ENCODE measurements at regions not wholly inside any gene's neighbourhood (a gene's known extent, or its start where the extent isn't known, plus 50 kb on each side); places are given as distances from the start of the nearest gene placed in this dataset.

DNA sequence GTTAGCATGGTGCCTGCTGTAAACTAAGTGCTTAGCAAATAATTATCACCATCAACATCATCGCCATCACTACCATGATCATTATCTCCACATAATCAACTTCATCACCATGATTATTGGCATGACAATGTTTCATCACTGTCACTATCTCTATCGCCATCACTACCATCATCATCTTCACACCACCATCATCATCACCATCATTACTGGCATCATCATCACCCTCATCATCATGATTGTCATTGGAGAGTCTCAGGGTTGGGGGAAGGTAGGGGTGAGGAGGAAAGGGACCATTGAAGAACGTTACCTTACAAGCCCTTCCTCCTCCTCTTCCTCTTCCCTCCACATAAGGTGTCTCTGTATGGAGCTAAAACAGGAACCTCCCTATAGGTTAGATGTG is 54.9 kb upstream of the GPR26 start:
- Histone ChIP-seq H3K4me3 (ENCODE audit: control insufficient read depth in 1 of 2, extremely low read depth in 1 of 2, low read length in 1 of 2) (no peak overlapping the region), H3K4me1 (ENCODE audit: control insufficient read depth in 1 of 2, extremely low read depth in 1 of 2, insufficient read depth in 2 of 2, low read length in 2 of 2) (no peaks in the 10 kb centered on the region), H3K27ac (ENCODE audit: low read length) (no peak overlapping the region), H3K36me3 (ENCODE audit: control insufficient read depth in 2 of 2, extremely low read depth in 1 of 2, insufficient read depth in 1 of 2, low read length in 1 of 2) (no peaks in the 10 kb centered on the region), H3K27me3 (replicated peaks in 1 of 2; ENCODE audit: control insufficient read depth in 2 of 2, extremely low read depth in 1 of 2, insufficient read depth in 2 of 2, low read length in 1 of 2) (peaks cover 0 to 10% of the 10 kb centered on the region in 2 experiments), H3K9me3 (no peaks in the 10 kb centered on the region)
- peaks cover 0 to 16% (median 5%) of the 10 kb centered on the region in 3 donors for H3K9me3 Mint-ChIP-seq
- WGBS (ENCODE audit: insufficient coverage) = 67% methylated on average over 1 of the region's 3 CpGs
- no peak overlapping the region for H3K4me3 Mint-ChIP-seq
- no peak for ATAC-seq (replicated peaks in 1 of 4)
- no peaks in the 10 kb centered on the region for H3K4me1 Mint-ChIP-seq
- ChIA-PET CTCF (no interaction called here), POLR2A (no interaction called here)
- no peaks in the 10 kb centered on the region for H3K36me3 Mint-ChIP-seq
- no peak for DNase-seq
- H3K27ac Mint-ChIP-seq = no peak overlapping the region
- H3K27me3 Mint-ChIP-seq = peaks cover 14 to 15% of the 10 kb centered on the region in 2 donors

DNA sequence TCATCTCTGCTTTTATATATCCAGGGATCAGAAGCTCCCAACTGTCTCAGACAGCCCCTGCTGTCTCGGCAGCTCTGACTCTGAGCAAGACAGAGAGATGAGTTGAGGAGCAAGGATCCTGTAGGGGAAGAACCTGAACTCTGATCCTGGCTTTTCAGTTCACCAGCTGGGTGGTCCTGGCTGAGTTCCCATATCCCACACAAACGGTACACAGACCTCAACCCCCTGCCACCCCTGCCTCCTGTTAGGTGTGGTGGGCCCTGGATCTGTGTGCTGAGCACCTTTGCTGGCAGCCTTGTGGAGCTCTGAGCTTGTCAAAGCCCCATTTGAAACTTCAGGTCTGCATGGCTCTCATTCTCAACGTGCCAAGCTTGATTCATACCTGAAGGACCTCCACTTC is 54.3 kb upstream of the GPR26 start:
- ChIA-PET CTCF (no interaction called here), POLR2A (no interaction called here)
- peaks cover 0 to 16% (median 5%) of the 10 kb centered on the region in 3 donors for H3K9me3 Mint-ChIP-seq
- WGBS (ENCODE audit: insufficient coverage) = 25% methylated on average over 2 of the region's 3 CpGs
- H3K27ac ChIP-seq (ENCODE audit: low read length) = no peak overlapping the region
- no peak overlapping the region for H3K27ac Mint-ChIP-seq
- no peaks in the 10 kb centered on the region for H3K36me3 ChIP-seq (ENCODE audit: control insufficient read depth in 2 of 2, extremely low read depth in 1 of 2, insufficient read depth in 1 of 2, low read length in 1 of 2)
- no peak overlapping the region for H3K4me3 ChIP-seq (ENCODE audit: control insufficient read depth in 1 of 2, extremely low read depth in 1 of 2, low read length in 1 of 2)
- no peaks in the 10 kb centered on the region for H3K36me3 Mint-ChIP-seq
- H3K4me1 ChIP-seq (ENCODE audit: control insufficient read depth in 1 of 2, extremely low read depth in 1 of 2, insufficient read depth in 2 of 2, low read length in 2 of 2) = no peaks in the 10 kb centered on the region
- H3K27me3 ChIP-seq (replicated peaks in 1 of 2; ENCODE audit: control insufficient read depth in 2 of 2, extremely low read depth in 1 of 2, insufficient read depth in 2 of 2, low read length in 1 of 2) = peaks cover 0 to 10% of the 10 kb centered on the region in 2 experiments
- DNase-seq = no peak
- H3K4me1 Mint-ChIP-seq = no peaks in the 10 kb centered on the region
- no peak overlapping the region for H3K4me3 Mint-ChIP-seq
- H3K9me3 ChIP-seq = no peaks in the 10 kb centered on the region
- ATAC-seq (replicated peaks in 1 of 4) = no peak
- peaks cover 11 to 13% of the 10 kb centered on the region in 2 donors for H3K27me3 Mint-ChIP-seq

DNA sequence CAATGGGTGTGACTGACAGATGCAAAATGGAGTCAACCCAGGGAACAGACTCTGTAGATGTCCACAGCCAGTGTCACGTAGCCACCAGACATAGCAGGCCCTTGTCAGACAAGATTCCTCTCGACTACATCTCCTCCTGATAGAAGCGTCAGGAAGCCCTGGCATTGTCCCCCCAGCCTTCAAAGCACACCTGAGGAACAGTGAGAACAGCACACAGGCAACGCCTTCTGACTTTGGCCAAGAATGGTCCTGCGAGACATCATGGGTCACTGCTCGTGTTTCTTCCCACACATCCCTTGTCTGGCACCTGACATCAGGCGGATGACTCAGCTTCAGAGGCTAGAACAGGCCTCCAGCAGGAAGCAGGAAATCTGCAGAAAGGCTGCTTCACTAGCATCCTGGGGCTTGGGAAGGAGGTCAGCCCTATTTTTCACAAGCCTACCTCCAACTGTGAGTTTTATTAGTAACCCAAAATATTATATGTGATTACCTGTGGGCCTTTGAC is 52.8 kb upstream of the GPR26 start:
- Histone ChIP-seq H3K4me1 (ENCODE audit: control insufficient read depth in 1 of 2, extremely low read depth in 1 of 2, insufficient read depth in 2 of 2, low read length in 2 of 2) (no peaks in the 10 kb centered on the region), H3K27ac (ENCODE audit: low read length) (no peak overlapping the region), H3K36me3 (ENCODE audit: control insufficient read depth in 2 of 2, extremely low read depth in 1 of 2, insufficient read depth in 1 of 2, low read length in 1 of 2) (no peaks in the 10 kb centered on the region), H3K27me3 (replicated peaks in 1 of 2; ENCODE audit: control insufficient read depth in 2 of 2, extremely low read depth in 1 of 2, insufficient read depth in 2 of 2, low read length in 1 of 2) (peaks cover 0 to 7% of the 10 kb centered on the region in 2 experiments), H3K4me3 (ENCODE audit: control insufficient read depth in 1 of 2, extremely low read depth in 1 of 2, low read length in 1 of 2) (no peak overlapping the region), H3K9me3 (no peaks in the 10 kb centered on the region)
- no peaks in the 10 kb centered on the region for H3K36me3 Mint-ChIP-seq
- H3K4me1 Mint-ChIP-seq = no peaks in the 10 kb centered on the region
- H3K9me3 Mint-ChIP-seq = peaks cover 0 to 16% (median 5%) of the 10 kb centered on the region in 3 donors
- CTCF ChIA-PET = no interaction called here
- H3K4me3 Mint-ChIP-seq = no peak overlapping the region
- POLR2A ChIA-PET = no interaction called here
- no peak for DNase-seq
- 73% methylated on average over 7 of the region's 7 CpGs for WGBS (ENCODE audit: insufficient coverage)
- ATAC-seq (replicated peaks in 1 of 4) = no peak
- H3K27ac Mint-ChIP-seq = no peak overlapping the region
- H3K27me3 Mint-ChIP-seq = peaks cover 8% of the 10 kb centered on the region in 2 donors

DNA sequence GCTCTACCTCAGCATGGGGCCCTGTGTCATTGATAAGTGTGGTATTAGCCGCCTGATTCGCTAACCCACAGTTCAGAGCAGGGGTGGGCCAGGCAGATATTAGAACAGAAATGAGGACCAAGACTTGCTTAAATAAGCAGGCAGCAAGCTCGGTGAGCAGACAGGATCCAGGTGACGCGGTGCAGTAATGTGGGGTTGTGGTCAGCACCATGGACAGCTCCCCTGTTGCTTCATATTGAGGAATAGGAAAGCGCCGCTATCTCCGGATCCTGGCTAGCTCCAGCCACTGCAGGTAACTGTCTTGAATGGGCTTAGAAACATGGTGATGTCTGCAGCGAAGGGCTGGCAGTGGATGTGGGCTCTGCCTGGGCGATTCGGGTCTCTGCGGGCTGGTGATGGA is 51.3 kb upstream of the GPR26 start:
- CTCF ChIA-PET = interaction anchor here in 1 of 2 donors (0.6 kb wide), 1 partner anchor 56 kb away, joined by 3 read pairs; no protein-coding TSS in a partner anchor
- Mint-ChIP-seq H3K36me3 (no peaks in the 10 kb centered on the region), H3K27me3 (peaks cover 5 to 8% of the 10 kb centered on the region in 2 donors), H3K27ac (no peak overlapping the region), H3K4me1 (no peaks in the 10 kb centered on the region), H3K4me3 (no peak overlapping the region), H3K9me3 (peaks cover 0 to 12% (median 5%) of the 10 kb centered on the region in 3 donors)
- no peaks in the 10 kb centered on the region for H3K36me3 ChIP-seq (ENCODE audit: control insufficient read depth in 2 of 2, extremely low read depth in 1 of 2, insufficient read depth in 1 of 2, low read length in 1 of 2)
- ATAC-seq (replicated peaks in 1 of 4) = no peak
- no peaks in the 10 kb centered on the region for H3K4me1 ChIP-seq (ENCODE audit: control insufficient read depth in 1 of 2, extremely low read depth in 1 of 2, insufficient read depth in 2 of 2, low read length in 2 of 2)
- peaks cover 0 to 7% of the 10 kb centered on the region in 2 experiments for H3K27me3 ChIP-seq (replicated peaks in 1 of 2; ENCODE audit: control insufficient read depth in 2 of 2, extremely low read depth in 1 of 2, insufficient read depth in 2 of 2, low read length in 1 of 2)
- peak in 22 of 35 experiments; percentile 4 to 54 (median 18) for DNase-seq
- POLR2A ChIA-PET = interaction anchor here in 1 of 2 donors (0.6 kb wide), 1 partner anchor 51 kb away, joined by 6 read pairs; no protein-coding TSS in a partner anchor
- H3K9me3 ChIP-seq = no peaks in the 10 kb centered on the region
- 14% methylated on average over 9 of the region's 12 CpGs for WGBS (ENCODE audit: insufficient coverage)
- no peak overlapping the region for H3K27ac ChIP-seq (ENCODE audit: low read length)
- H3K4me3 ChIP-seq (ENCODE audit: control insufficient read depth in 1 of 2, extremely low read depth in 1 of 2, low read length in 1 of 2) = no peak overlapping the region

All from T-cell (primary cell).